PFSK-1 (cell line): ENCODE measurements at regions not wholly inside any gene's neighbourhood (a gene's known extent, or its start where the extent isn't known, plus 50 kb on each side); places are given as distances from the start of the nearest gene placed in this dataset.

Experiments
- FOXP2 ChIP-seq: optimal IDR thresholded peaks from 2 replicates; pipeline ENCODE3; 2011; ENCODE audit warnings: borderline replicate concordance, control low read depth, inconsistent platforms; ENCODE audit not compliant: insufficient read depth; ENCODE audit errors: extremely low read length, extremely low read depth
- POLR2AphosphoS5 ChIP-seq: IDR thresholded peaks from 2 replicates; pipeline ENCODE4 v1.6.1; 2012; ENCODE audit warnings: low read depth, mild to moderate bottlenecking, control low read depth, low read length, moderate library complexity
- REST ChIP-seq, 2 experiments: IDR thresholded peaks; 2 replicates each; pipeline versions ENCODE4 v1.6.1 to v1.8.0; 2011 to 2012; ENCODE audit warnings: low read depth in 2 of 2, low read length in 2 of 2, control low read depth in 1 of 2, inconsistent platforms in 1 of 2, mild to moderate bottlenecking in 1 of 2, moderate library complexity in 1 of 2; ENCODE audit not compliant: insufficient read depth in 1 of 2
- SIN3A ChIP-seq: IDR thresholded peaks from 2 replicates; pipeline ENCODE4 v1.6.1; 2012; ENCODE audit warnings: mild to moderate bottlenecking, low read length, moderate library complexity, borderline replicate concordance; ENCODE audit not compliant: insufficient read depth
- TAF1 ChIP-seq: IDR thresholded peaks from 2 replicates; pipeline ENCODE4 v1.6.1; 2012; ENCODE audit warnings: low read length, control low read depth, borderline replicate concordance; ENCODE audit not compliant: insufficient read depth

GRCh38 chr14:98914942-98915341 lies 357.1 kb downstream of the BCL11B start:
- TF ChIP-seq REST (IDR thresholded peaks at IDR 0.05; ENCODE audit: insufficient read depth in 1 of 2, low read depth in 2 of 2, low read length in 2 of 2), result no peak
- no peak for TF ChIP-seq FOXP2
- no peak for TF ChIP-seq POLR2AphosphoS5
- no peak for TF ChIP-seq SIN3A
- TF ChIP-seq TAF1, result no peak

- TF ChIP-seq TAF1, result no peak
Observed at GRCh38 chr14:98915625-98916024, 356.4 kb downstream of the BCL11B start.

GRCh38 chr14:98916036-98916435 lies 356.0 kb downstream of the BCL11B start:
- TF ChIP-seq POLR2AphosphoS5, result no peak
- TF ChIP-seq SIN3A, result no peak
- no peak for TF ChIP-seq FOXP2
- no peak for TF ChIP-seq REST (IDR thresholded peaks at IDR 0.05; ENCODE audit: insufficient read depth in 1 of 2, low read depth in 2 of 2, low read length in 2 of 2)
- no peak for TF ChIP-seq TAF1

GRCh38 chr14:98916476-98916875 lies 355.5 kb downstream of the BCL11B start:
- no peak for TF ChIP-seq FOXP2
- no peak for TF ChIP-seq POLR2AphosphoS5
- TF ChIP-seq REST (IDR thresholded peaks at IDR 0.05; ENCODE audit: insufficient read depth in 1 of 2, low read depth in 2 of 2, low read length in 2 of 2), result no peak
- TF ChIP-seq TAF1, result no peak
- TF ChIP-seq SIN3A, result no peak

GRCh38 chr14:98919434-98919833 lies 352.6 kb downstream of the BCL11B start:
- TF ChIP-seq FOXP2 (no peak), TAF1 (no peak), SIN3A (no peak), REST (IDR thresholded peaks at IDR 0.05; ENCODE audit: insufficient read depth in 1 of 2, low read depth in 2 of 2, low read length in 2 of 2) (no peak), POLR2AphosphoS5 (no peak)
